ENCODE measurements at regions not wholly inside any gene's neighbourhood (a gene's known extent, or its start where the extent isn't known, plus 50 kb on each side); places are given as distances from the start of the nearest gene placed in this dataset.

- H3K4me3 ChIP-seq (ENCODE audit: insufficient read depth, low read length, poor library complexity, severe bottlenecking), result no peak overlapping the region
- TF ChIP-seq EZH2phosphoT487 (conservative IDR thresholded peaks at IDR 0.05; ENCODE audit: low read length), result no peak
- no peak for TF ChIP-seq CTCF (IDR thresholded peaks at IDR 0.05; ENCODE audit: insufficient read depth, low read length, poor library complexity, severe bottlenecking)
- no peaks in the 10 kb centered on the region for H3K27me3 ChIP-seq (ENCODE audit: low read length)
- no peak overlapping the region for H3K27ac ChIP-seq (ENCODE audit: low read depth, low read length)
- H3K9me2 ChIP-seq (replicated peaks; ENCODE audit: insufficient read depth, low read length), result no peaks in the 10 kb centered on the region
- no peaks in the 10 kb centered on the region for H3K36me3 ChIP-seq (ENCODE audit: low read length)
- no peaks in the 10 kb centered on the region for H3F3A ChIP-seq (ENCODE audit: insufficient read depth)
- no peaks in the 10 kb centered on the region for H3K9me3 ChIP-seq (ENCODE audit: insufficient read depth, low read length)
- no peak overlapping the region for H3K4me2 ChIP-seq (ENCODE audit: low read depth, low read length, poor library complexity, severe bottlenecking)
- H3K9ac ChIP-seq (ENCODE audit: low read length), result no peak overlapping the region
- no peaks in the 10 kb centered on the region for H4K20me1 ChIP-seq (ENCODE audit: low read depth, low read length)
- no peak overlapping the region for H2AFZ ChIP-seq (ENCODE audit: low read depth, low read length, severe bottlenecking)
- no peaks in the 10 kb centered on the region for H3K79me2 ChIP-seq (ENCODE audit: insufficient read depth, low read length)
These were observed 136.7 kb downstream of the MMUT start for GRCh38 chr6:49326347-49326746.

- H3K9ac ChIP-seq (ENCODE audit: low read length), result no peak overlapping the region
- H3K4me2 ChIP-seq (ENCODE audit: low read depth, low read length, poor library complexity, severe bottlenecking), result no peak overlapping the region
- H3F3A ChIP-seq (ENCODE audit: insufficient read depth), result no peaks in the 10 kb centered on the region
- no peaks in the 10 kb centered on the region for H3K79me2 ChIP-seq (ENCODE audit: insufficient read depth, low read length)
- no peak overlapping the region for H3K4me3 ChIP-seq (ENCODE audit: insufficient read depth, low read length, poor library complexity, severe bottlenecking)
- TF ChIP-seq CTCF (IDR thresholded peaks at IDR 0.05; ENCODE audit: insufficient read depth, low read length, poor library complexity, severe bottlenecking) (no peak), EZH2phosphoT487 (conservative IDR thresholded peaks at IDR 0.05; ENCODE audit: low read length) (no peak)
- no peaks in the 10 kb centered on the region for H4K20me1 ChIP-seq (ENCODE audit: low read depth, low read length)
- no peaks in the 10 kb centered on the region for H3K27me3 ChIP-seq (ENCODE audit: low read length)
- no peaks in the 10 kb centered on the region for H3K9me2 ChIP-seq (replicated peaks; ENCODE audit: insufficient read depth, low read length)
- H3K36me3 ChIP-seq (ENCODE audit: low read length), result no peaks in the 10 kb centered on the region
- no peaks in the 10 kb centered on the region for H3K9me3 ChIP-seq (ENCODE audit: insufficient read depth, low read length)
- H3K27ac ChIP-seq (ENCODE audit: low read depth, low read length), result no peak overlapping the region
- H2AFZ ChIP-seq (ENCODE audit: low read depth, low read length, severe bottlenecking), result no peak overlapping the region
These were observed 137.2 kb downstream of the MMUT start for GRCh38 chr6:49325891-49326290.

DNA sequence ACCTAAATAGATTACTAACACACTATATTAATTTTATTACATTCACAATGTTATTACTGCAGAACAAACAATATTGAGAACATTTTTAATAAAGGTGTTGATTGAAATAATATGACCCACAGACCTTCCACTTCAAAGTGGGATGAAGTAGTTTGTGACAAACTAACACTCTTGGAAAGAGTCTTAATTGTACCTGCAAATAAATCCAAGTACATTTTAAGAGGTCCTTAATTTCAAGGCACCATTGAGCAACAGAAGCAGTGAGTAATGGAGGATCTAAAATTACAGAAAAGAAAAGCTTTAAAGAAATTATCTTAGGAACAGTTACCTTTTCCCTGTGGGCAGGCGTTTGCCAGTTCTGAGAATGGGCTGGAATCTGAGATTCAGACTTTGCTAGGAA is 140.2 kb downstream of the MMUT start:
- Histone ChIP-seq H3K79me2 (ENCODE audit: insufficient read depth, low read length) (no peaks in the 10 kb centered on the region), H3F3A (ENCODE audit: insufficient read depth) (no peaks in the 10 kb centered on the region), H3K4me3 (ENCODE audit: insufficient read depth, low read length, poor library complexity, severe bottlenecking) (no peak overlapping the region), H3K9me3 (ENCODE audit: insufficient read depth, low read length) (no peaks in the 10 kb centered on the region), H3K4me2 (ENCODE audit: low read depth, low read length, poor library complexity, severe bottlenecking) (no peak overlapping the region), H3K9me2 (replicated peaks; ENCODE audit: insufficient read depth, low read length) (no peaks in the 10 kb centered on the region), H3K27me3 (ENCODE audit: low read length) (no peaks in the 10 kb centered on the region), H2AFZ (ENCODE audit: low read depth, low read length, severe bottlenecking) (no peak overlapping the region), H3K36me3 (ENCODE audit: low read length) (no peaks in the 10 kb centered on the region), H3K27ac (ENCODE audit: low read depth, low read length) (no peak overlapping the region), H3K9ac (ENCODE audit: low read length) (no peak overlapping the region), H4K20me1 (ENCODE audit: low read depth, low read length) (no peaks in the 10 kb centered on the region)
- TF ChIP-seq CTCF (IDR thresholded peaks at IDR 0.05; ENCODE audit: insufficient read depth, low read length, poor library complexity, severe bottlenecking), result no peak
- no peak for TF ChIP-seq EZH2phosphoT487 (conservative IDR thresholded peaks at IDR 0.05; ENCODE audit: low read length)
